Panc1 (cell line): ENCODE measurements at regions not wholly inside any gene's neighbourhood (a gene's known extent, or its start where the extent isn't known, plus 50 kb on each side); places are given as distances from the start of the nearest gene placed in this dataset.

Experiments
- ATAC-seq: fragments of 200-7000 bp; cut with Tn5 transposase; 2 replicates; pipeline ENCODE4 v1.9.1; 2020; ENCODE audit warnings: mild to moderate bottlenecking, moderate library complexity
- BruUV-seq: library from RNA; stranded (reverse); fragments of 400-500 nt; replicated peaks from 2 replicates; lab custom pipeline; 2021; lab: Mats Ljungman, UMichigan
- CTCF ChIA-PET: fragments of 300-600 bp; sonication (Branson Sonifier 250); formaldehyde crosslinking; loops from one replicate; lab custom pipeline; 2022; ENCODE audit warnings: antibody characterized with exemption; lab: Charles Lee
- POLR2A ChIA-PET: fragments of 300-600 bp; sonication (Branson Sonifier 250); formaldehyde crosslinking; loops from one replicate; lab custom pipeline; 2022; ENCODE audit warnings: antibody characterized with exemption; lab: Charles Lee
- DNase-seq: peaks from one replicate; pipeline ENCODE4 v3.0.0-alpha.2; 2010; ENCODE audit warnings: low read depth, low spot score
- H3K27ac ChIP-seq: 2 replicates; pipeline ENCODE4 v1.5.1; 2011; ENCODE audit warnings: mild to moderate bottlenecking, low read length, inconsistent platforms
- H3K27me3 ChIP-seq: fragments of 200-500 bp; sonication (Bioruptor generic); 2 replicates; pipeline ENCODE4 v1.6.0; 2014; ENCODE audit warnings: low read length, inconsistent platforms; ENCODE audit not compliant: control insufficient read depth, insufficient read depth
- H3K36me3 ChIP-seq: fragments of 200-500 bp; sonication (Bioruptor generic); 2 replicates; pipeline ENCODE4 v1.5.1; 2014; ENCODE audit warnings: inconsistent platforms, mild to moderate bottlenecking, low read length, moderate library complexity; ENCODE audit not compliant: control insufficient read depth, insufficient read depth
- H3K4me1 ChIP-seq: 2 replicates; pipeline ENCODE4 v1.5.1; 2011; ENCODE audit warnings: inconsistent platforms, mild to moderate bottlenecking, low read length, moderate library complexity; ENCODE audit not compliant: control insufficient read depth, insufficient read depth
- H3K4me3 ChIP-seq, 2 experiments: 2 replicates each; pipeline ENCODE4 v1.5.1; 2011 to 2012; ENCODE audit warnings: low read depth in 2 of 2, low read length in 2 of 2, mild to moderate bottlenecking in 2 of 2, inconsistent platforms in 1 of 2, moderate library complexity in 1 of 2
- H3K9me3 ChIP-seq: fragments of 200-500 bp; sonication (Bioruptor generic); 2 replicates; pipeline ENCODE4 v1.5.1; 2014; ENCODE audit warnings: low read depth, mild to moderate bottlenecking, inconsistent platforms, low read length, moderate library complexity; ENCODE audit not compliant: control insufficient read depth, insufficient read depth
- CTCF ChIP-seq: fragments of 450-650 bp; IDR thresholded peaks from 2 replicates; pipeline ENCODE4 v1.5.1; 2017; ENCODE audit warnings: mild to moderate bottlenecking
- POLR2AphosphoS5 ChIP-seq: IDR thresholded peaks from 2 replicates; pipeline ENCODE4 v1.6.1; 2012; ENCODE audit warnings: mild to moderate bottlenecking, low read depth, low read length, moderate library complexity
- REST ChIP-seq, 2 experiments: IDR thresholded peaks; 2 replicates each; pipeline ENCODE4 v1.6.1; 2011 to 2012; ENCODE audit warnings: low read depth in 2 of 2, control low read depth in 1 of 2, low read length in 1 of 2, mild to moderate bottlenecking in 1 of 2, moderate library complexity in 1 of 2; ENCODE audit not compliant: insufficient read depth in 1 of 2
- SIN3A ChIP-seq: IDR thresholded peaks from 2 replicates; pipeline ENCODE4 v1.6.1; 2012; ENCODE audit warnings: low read depth, mild to moderate bottlenecking, low read length, moderate library complexity, borderline replicate concordance; ENCODE audit not compliant: insufficient read depth
- TCF7L2 ChIP-seq: IDR thresholded peaks from 2 replicates; pipeline ENCODE4 v1.6.1; 2011; ENCODE audit warnings: mild to moderate bottlenecking, low read depth, low read length, inconsistent platforms
- in situ Hi-C: cut with HindIII; loops from 2 replicates; pipeline ENCODE4 v1.10.0; 2016; ENCODE audit warnings: low sequenced_read_pairs, low pct_unique_long_range_greater_than_20kb
- intact Hi-C: fragments of 100-400 bp; cut with micrococcal nuclease; formaldehyde crosslinking; loops from one replicate; pipeline ENCODE4 v1.10.0; 2022; ENCODE audit not compliant: unreplicated experiment

DNA sequence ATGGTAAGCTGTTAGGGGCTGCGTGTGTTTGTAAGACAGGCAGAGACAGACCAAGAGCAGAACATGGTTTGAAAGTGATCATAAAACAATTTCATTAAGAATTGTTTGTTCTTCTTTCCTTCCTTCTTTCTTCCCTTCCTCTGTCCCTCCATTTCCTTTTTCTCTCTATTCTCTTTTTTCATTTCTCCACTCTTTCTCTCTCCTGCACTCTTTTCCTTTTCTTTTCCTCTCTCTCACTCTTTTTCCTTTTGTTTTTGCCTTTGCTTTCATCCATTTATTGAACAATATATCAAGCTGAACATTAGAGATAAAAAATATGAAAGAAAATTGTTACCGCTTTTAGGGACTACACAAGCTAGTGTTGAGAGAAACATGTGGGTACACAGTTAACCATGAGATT, 62.2 kb upstream of the GOLIM4 start:
- POLR2A ChIA-PET = no interaction called here
- Histone ChIP-seq H3K27ac (no peak overlapping the region), H3K9me3 (no peaks in the 10 kb centered on the region), H3K27me3 (no peaks in the 10 kb centered on the region), H3K4me1 (no peaks in the 10 kb centered on the region), H3K4me3 (no peak overlapping the region), H3K36me3 (no peaks in the 10 kb centered on the region)
- in situ Hi-C loops = no loop called here
- no TSS peak for BruUV-seq
- ATAC-seq (no peak), DNase-seq (no peak)
- TF ChIP-seq CTCF = no peak
- no peak for TF ChIP-seq SIN3A
- TF ChIP-seq POLR2AphosphoS5 = no peak
- TF ChIP-seq TCF7L2 = no peak
- TF ChIP-seq REST (IDR thresholded peaks at IDR 0.05; ENCODE audit: insufficient read depth in 1 of 2, low read depth in 2 of 2, low read length in 1 of 2) = no peak
- intact Hi-C loops = no loop called here
- CTCF ChIA-PET = interaction anchor here (0.7 kb wide), 1 partner anchor 85 kb away, joined by 7 read pairs; no protein-coding TSS in a partner anchor

DNA sequence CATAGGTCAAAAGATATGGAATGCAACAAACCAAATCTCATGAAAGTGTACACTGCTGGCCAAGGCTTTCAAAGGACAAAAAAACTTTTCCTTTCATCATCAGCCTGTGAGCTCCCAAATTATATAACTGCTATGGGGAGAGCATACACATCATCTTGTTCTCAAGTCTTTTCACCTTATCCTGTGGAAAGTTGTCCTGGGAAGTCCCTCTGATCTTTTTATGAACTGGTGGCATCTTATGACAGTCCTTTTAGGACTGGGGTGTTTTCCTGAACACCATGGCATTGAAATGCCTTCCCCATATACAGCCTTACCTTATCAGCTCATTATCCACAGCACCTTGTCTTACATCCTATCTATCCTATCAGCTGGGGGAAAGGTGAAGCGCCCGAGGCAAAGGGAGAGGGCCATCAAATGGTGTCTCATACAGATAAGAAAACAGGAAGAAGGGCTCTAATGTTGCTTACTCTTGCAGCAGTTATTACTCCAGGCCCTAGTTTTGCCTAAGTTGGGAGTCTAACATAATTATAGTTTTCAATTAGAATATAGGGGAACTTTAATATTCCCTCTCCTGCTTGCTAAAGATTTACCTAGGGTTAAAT, 61.5 kb upstream of the GOLIM4 start:
- Histone ChIP-seq H3K4me3 (no peak overlapping the region), H3K36me3 (no peaks in the 10 kb centered on the region), H3K4me1 (no peaks in the 10 kb centered on the region), H3K27ac (no peak overlapping the region), H3K27me3 (no peaks in the 10 kb centered on the region), H3K9me3 (no peaks in the 10 kb centered on the region)
- TF ChIP-seq REST (IDR thresholded peaks at IDR 0.05; ENCODE audit: insufficient read depth in 1 of 2, low read depth in 2 of 2, low read length in 1 of 2) (no peak), CTCF (no peak), SIN3A (no peak), TCF7L2 (no peak), POLR2AphosphoS5 (no peak)
- CTCF ChIA-PET = interaction anchor here (0.7 kb wide), 1 partner anchor 84 kb away, joined by 7 read pairs; no protein-coding TSS in a partner anchor
- in situ Hi-C loops = no loop called here
- intact Hi-C loops = no loop called here
- POLR2A ChIA-PET = no interaction called here
- no TSS peak for BruUV-seq
- no peak for DNase-seq
- no peak for ATAC-seq
